ENCODE measurements at regions not wholly inside any gene's neighbourhood (a gene's known extent, or its start where the extent isn't known, plus 50 kb on each side); places are given as distances from the start of the nearest gene placed in this dataset.

DNA sequence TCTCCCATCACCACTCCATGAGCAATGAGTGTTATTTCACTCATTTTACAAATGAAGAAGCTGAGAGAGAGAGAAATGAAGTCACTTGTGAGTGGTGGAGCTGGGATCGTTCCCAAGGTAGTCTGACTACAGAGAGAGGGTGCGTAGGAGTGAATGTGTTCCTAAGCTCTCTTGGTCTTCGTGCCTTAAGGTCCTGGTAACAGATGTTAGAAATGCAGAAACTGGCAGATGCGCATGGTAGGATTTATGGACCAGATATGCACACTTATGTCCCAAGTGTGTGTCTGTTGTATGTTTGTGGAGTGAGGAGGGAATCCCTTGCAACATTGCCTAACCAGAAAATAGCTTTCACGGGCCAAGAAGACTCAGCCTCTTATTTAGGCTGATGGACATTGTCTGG, 93.2 kb upstream of the ZNF469 start:
- no peak overlapping the region for H3K4me3 Mint-ChIP-seq (ENCODE audit: low read depth, unreplicated experiment)
- no TSS peak for BruUV-seq (replicated peaks)
- CTCF ChIA-PET = no interaction called here

DNA sequence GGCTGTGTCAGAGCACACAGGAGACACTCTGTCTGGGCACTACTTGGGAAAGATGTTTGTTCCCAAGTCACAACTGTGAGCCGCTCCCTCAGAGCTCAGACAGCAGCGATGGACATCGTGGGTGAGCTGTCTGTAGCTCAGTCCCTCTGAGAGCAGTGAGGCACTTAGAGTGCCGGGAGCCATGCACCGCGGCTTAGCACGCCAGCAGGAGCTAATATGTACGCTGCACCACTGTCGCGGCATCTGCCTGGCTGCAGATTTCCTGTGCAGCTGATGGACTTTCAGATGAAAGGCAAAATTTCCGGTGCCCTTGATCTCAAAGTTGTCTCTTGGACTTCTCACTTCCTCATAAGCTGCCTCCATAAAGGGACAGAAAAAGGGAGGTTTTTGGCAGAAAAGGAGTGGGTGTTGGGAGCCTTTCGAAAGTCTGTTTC, 92.8 kb upstream of the ZNF469 start:
- Mint-ChIP-seq H3K9me3 (ENCODE audit: low read depth, unreplicated experiment) (peaks cover 4% of the 10 kb centered on the region), H3K4me1 (ENCODE audit: low read depth, unreplicated experiment) (no peaks in the 10 kb centered on the region), H3K36me3 (ENCODE audit: insufficient read depth, unreplicated experiment) (no peaks in the 10 kb centered on the region), H3K4me3 (ENCODE audit: low read depth, unreplicated experiment) (no peak overlapping the region), H3K27me3 (ENCODE audit: unreplicated experiment) (peaks cover 27% of the 10 kb centered on the region), H3K27ac (ENCODE audit: unreplicated experiment) (no peak overlapping the region)
- no peak for DNase-seq
- no TSS peak for BruUV-seq (replicated peaks)
- intact Hi-C loops (cut with micrococcal nuclease; ENCODE audit: unreplicated experiment) = loop anchor here (5.0 to 10.0 kb wide), 2 partner anchors 95 to 147 kb away; no protein-coding TSS in a partner anchor
- TF ChIP-seq, protein P1, sequence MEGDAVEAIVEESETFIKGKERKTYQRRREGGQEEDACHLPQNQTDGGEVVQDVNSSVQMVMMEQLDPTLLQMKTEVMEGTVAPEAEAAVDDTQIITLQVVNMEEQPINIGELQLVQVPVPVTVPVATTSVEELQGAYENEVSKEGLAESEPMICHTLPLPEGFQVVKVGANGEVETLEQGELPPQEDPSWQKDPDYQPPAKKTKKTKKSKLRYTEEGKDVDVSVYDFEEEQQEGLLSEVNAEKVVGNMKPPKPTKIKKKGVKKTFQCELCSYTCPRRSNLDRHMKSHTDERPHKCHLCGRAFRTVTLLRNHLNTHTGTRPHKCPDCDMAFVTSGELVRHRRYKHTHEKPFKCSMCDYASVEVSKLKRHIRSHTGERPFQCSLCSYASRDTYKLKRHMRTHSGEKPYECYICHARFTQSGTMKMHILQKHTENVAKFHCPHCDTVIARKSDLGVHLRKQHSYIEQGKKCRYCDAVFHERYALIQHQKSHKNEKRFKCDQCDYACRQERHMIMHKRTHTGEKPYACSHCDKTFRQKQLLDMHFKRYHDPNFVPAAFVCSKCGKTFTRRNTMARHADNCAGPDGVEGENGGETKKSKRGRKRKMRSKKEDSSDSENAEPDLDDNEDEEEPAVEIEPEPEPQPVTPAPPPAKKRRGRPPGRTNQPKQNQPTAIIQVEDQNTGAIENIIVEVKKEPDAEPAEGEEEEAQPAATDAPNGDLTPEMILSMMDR (IDR thresholded peaks at IDR 0.05; ENCODE audit: unreplicated experiment) = no peak
- CTCF ChIA-PET = no interaction called here

More for the DNA sequence above, 93.2 kb upstream of the ZNF469 start:
- TF ChIP-seq, protein P1 (IDR thresholded peaks at IDR 0.05; ENCODE audit: unreplicated experiment) = no peak
- Mint-ChIP-seq H3K27me3 (ENCODE audit: unreplicated experiment) (peaks cover 23% of the 10 kb centered on the region), H3K9me3 (ENCODE audit: low read depth, unreplicated experiment) (peaks cover 4% of the 10 kb centered on the region), H3K4me1 (ENCODE audit: low read depth, unreplicated experiment) (no peaks in the 10 kb centered on the region), H3K27ac (ENCODE audit: unreplicated experiment) (no peak overlapping the region), H3K36me3 (ENCODE audit: insufficient read depth, unreplicated experiment) (no peaks in the 10 kb centered on the region)
- intact Hi-C loops (cut with micrococcal nuclease; ENCODE audit: unreplicated experiment) = loop anchor here (5.0 to 10.0 kb wide), 2 partner anchors 95 to 148 kb away; no protein-coding TSS in a partner anchor
- no peak for DNase-seq

DNA sequence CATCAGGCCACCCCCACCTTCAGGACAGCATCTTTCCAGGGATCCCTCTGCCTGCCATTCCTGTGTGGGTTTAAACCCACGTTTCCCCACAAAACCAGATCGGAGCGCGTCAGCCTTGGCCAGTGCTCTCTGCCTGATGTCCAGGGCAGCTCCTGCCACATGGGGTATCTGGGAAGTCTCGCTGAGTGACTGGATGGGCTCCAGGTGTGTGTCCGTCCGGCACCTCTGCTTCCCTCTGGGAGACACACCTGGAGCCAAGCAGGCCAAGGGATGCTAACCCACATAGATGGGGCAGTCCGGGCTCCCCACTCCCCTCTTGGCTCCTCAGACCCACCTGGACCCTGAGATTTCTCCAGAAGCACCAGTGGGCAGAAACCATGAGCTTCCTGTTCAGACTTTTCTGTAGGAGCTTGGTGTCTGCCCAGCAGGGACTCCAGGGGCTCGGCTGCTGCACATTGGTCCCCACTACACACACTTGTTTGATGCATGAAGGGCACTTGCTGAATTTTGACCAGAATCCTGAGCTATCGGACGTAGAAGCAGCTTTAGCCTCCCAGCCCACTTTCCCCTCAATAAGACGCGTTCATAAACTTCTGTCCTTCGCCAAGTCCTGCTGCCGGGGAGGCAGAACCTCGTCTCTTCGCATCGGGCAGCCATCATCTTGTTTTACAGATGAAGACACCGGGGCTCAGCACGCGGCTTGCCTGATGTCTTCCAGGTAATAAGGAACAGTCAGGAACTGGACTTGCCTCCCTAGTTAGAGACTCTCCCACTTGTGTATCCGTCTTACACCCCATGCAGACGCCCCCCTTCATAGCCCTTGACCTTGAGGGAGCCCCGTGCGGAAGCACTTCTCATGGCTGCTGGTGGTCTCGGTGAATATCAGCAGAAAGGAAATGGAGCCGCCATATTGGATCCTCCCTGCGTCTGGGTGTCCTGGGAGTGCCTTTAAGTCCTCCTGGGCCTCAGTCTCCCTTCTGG, 91.6 kb upstream of the ZNF469 start:
- Mint-ChIP-seq H3K4me1 (ENCODE audit: low read depth, unreplicated experiment) (no peaks in the 10 kb centered on the region), H3K4me3 (ENCODE audit: low read depth, unreplicated experiment) (no peak overlapping the region), H3K36me3 (ENCODE audit: insufficient read depth, unreplicated experiment) (no peaks in the 10 kb centered on the region), H3K9me3 (ENCODE audit: low read depth, unreplicated experiment) (peaks cover 4% of the 10 kb centered on the region), H3K27ac (ENCODE audit: unreplicated experiment) (no peak overlapping the region), H3K27me3 (ENCODE audit: unreplicated experiment) (peaks cover 33% of the 10 kb centered on the region)
- no peak for DNase-seq
- TF ChIP-seq, protein P1 (IDR thresholded peaks at IDR 0.05; ENCODE audit: unreplicated experiment) = no peak
- intact Hi-C loops (cut with micrococcal nuclease; ENCODE audit: unreplicated experiment) = no loop called here
- BruUV-seq (replicated peaks) = no TSS peak
- CTCF ChIA-PET = no interaction called here

DNA sequence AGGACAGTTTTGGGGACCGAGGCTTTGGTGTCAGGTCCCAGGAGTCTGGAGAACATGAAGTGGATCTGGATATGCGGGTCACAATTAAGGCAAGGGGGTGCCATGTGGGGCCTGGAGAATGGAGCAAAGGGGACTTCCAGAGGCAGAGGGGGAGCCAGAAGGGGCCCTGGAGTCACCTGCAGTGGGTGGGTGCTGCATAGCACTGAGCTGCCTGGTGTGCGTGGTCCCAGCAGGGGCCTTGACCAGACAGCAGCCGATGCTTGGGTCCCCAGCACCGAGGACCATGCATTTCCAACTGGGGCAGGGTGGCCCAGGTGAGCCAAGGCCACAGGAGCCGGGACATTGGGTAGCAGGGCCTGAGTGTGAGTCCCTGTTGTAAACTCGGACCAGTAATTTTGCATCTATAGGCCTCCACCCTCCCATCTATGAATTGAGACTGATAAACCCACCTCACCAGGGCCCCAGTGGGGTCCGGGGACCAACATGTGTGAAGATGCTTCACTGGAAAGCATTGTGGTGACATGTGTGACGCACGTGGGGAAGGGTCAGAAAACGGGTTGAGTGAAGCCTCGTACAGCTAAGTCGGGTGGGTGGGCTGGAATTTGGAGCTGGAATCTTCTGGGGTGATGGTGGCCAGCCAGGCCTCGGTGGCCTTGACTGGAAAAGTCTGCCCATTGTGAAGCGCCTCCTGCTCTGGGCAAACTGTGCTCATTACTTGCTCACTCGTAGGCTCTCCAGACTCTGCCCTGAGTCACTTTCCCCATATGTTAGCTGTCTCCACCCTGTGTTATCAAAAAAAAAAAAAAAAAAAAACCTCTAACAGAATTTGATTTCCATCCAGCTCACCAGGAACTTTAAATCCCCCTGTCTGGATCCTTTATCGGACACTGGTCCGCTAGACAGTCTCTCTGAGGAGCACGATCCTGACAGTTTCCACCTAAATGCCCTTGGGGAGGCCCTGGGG, 90.5 kb upstream of the ZNF469 start:
- no TSS peak for BruUV-seq (replicated peaks)
- DNase-seq = no peak
- Mint-ChIP-seq H3K36me3 (ENCODE audit: insufficient read depth, unreplicated experiment) (no peaks in the 10 kb centered on the region), H3K4me1 (ENCODE audit: low read depth, unreplicated experiment) (no peaks in the 10 kb centered on the region), H3K9me3 (ENCODE audit: low read depth, unreplicated experiment) (peaks cover 4% of the 10 kb centered on the region), H3K4me3 (ENCODE audit: low read depth, unreplicated experiment) (no peak overlapping the region), H3K27me3 (ENCODE audit: unreplicated experiment) (peaks cover 45% of the 10 kb centered on the region), H3K27ac (ENCODE audit: unreplicated experiment) (no peak overlapping the region)
- CTCF ChIA-PET = interaction anchor here (1.0 kb wide), 1 partner anchor 9 kb away, joined by 3 read pairs; no protein-coding TSS in a partner anchor
- TF ChIP-seq, protein P1 (IDR thresholded peaks at IDR 0.05; ENCODE audit: unreplicated experiment) = no peak
- intact Hi-C loops (cut with micrococcal nuclease; ENCODE audit: unreplicated experiment) = no loop called here
